Common myeloid progenitor, CD34-positive (primary cell): ENCODE measurements at regions not wholly inside any gene's neighbourhood (a gene's known extent, or its start where the extent isn't known, plus 50 kb on each side); places are given as distances from the start of the nearest gene placed in this dataset.

ENCODE experiments used
- CTCF ChIA-PET: fragments of 350-600 bp; sonication (Branson Sonifier 250); formaldehyde crosslinking; loops from one replicate; lab custom pipeline; 2021; ENCODE audit warnings: antibody characterized with exemption; lab: Charles Lee
- POLR2A ChIA-PET: fragments of 350-600 bp; sonication (Branson Sonifier 250); formaldehyde crosslinking; loops from one replicate; lab custom pipeline; 2021; ENCODE audit warnings: antibody characterized with exemption; lab: Charles Lee
- DNase-seq, 3 donors: peaks; one replicate each; pipeline versions ENCODE4 v3.0.0 to v3.0.0-alpha.2; 2013
- H3K27ac ChIP-seq, 2 experiments: 1 replicate in 1 of 2; 2 replicates in 1 of 2; pipeline ENCODE4 v1.7.0; 2013; ENCODE audit warnings: inconsistent platforms in 2 of 2, low read length in 2 of 2, mild to moderate bottlenecking in 2 of 2, low read depth in 1 of 2, moderate library complexity in 1 of 2; ENCODE audit not compliant: severe bottlenecking in 2 of 2, insufficient read depth in 1 of 2, poor library complexity in 1 of 2
- H3K27me3 ChIP-seq, 5 experiments: replicated peaks in 2 of 5; 1 replicate in 3 of 5; 2 replicates in 2 of 5; pipeline versions ENCODE4 v1.6.1 to v1.7.0; 2013; ENCODE audit warnings: low read length in 4 of 5, mild to moderate bottlenecking in 2 of 5, moderate library complexity in 2 of 5, inconsistent platforms in 1 of 5; ENCODE audit not compliant: insufficient read depth in 5 of 5, control insufficient read depth in 4 of 5
- H3K36me3 ChIP-seq, 4 experiments: 1 replicate in 2 of 4; 2 replicates in 2 of 4; pipeline versions ENCODE4 v1.6.1 to v1.7.0; 2013; ENCODE audit warnings: low read length in 3 of 4, control low read depth in 1 of 4, mild to moderate bottlenecking in 1 of 4; ENCODE audit not compliant: control insufficient read depth in 4 of 4, insufficient read depth in 4 of 4
- H3K4me1 ChIP-seq, 4 experiments: 1 replicate in 3 of 4; 2 replicates in 1 of 4; pipeline versions ENCODE4 v1.6.1 to v1.7.1; 2013; ENCODE audit warnings: low read length in 3 of 4, mild to moderate bottlenecking in 3 of 4, control low read depth in 1 of 4, inconsistent platforms in 1 of 4, moderate library complexity in 1 of 4; ENCODE audit not compliant: control insufficient read depth in 4 of 4, insufficient read depth in 4 of 4; ENCODE audit errors: control extremely low read depth in 1 of 4
- H3K4me3 ChIP-seq, 7 experiments: 1 replicate in 4 of 7; 2 replicates in 3 of 7; pipeline versions ENCODE4 v1.5.1 to v1.7.0; 2013; ENCODE audit warnings: mild to moderate bottlenecking in 7 of 7, low read length in 6 of 7, moderate library complexity in 6 of 7, inconsistent platforms in 2 of 7, low read depth in 2 of 7, control low read depth in 1 of 7; ENCODE audit not compliant: insufficient read depth in 4 of 7, control insufficient read depth in 1 of 7; ENCODE audit errors: extremely low read depth in 1 of 7
- H3K9me3 ChIP-seq, 5 experiments: 1 replicate in 4 of 5; 2 replicates in 1 of 5; pipeline versions ENCODE4 v1.6.1 to v1.7.1; 2013; ENCODE audit warnings: low read length in 4 of 5, mild to moderate bottlenecking in 2 of 5, inconsistent platforms in 1 of 5, low read depth in 1 of 5, moderate library complexity in 1 of 5; ENCODE audit not compliant: control insufficient read depth in 4 of 5, insufficient read depth in 2 of 5; ENCODE audit errors: control extremely low read depth in 1 of 5
- WGBS: methylation state at CpG from one replicate; pipeline ENCODE4 v1.1.5; 2013; ENCODE audit not compliant: insufficient coverage; 5-methylcytosine and 5-hydroxymethylcytosine counted together

DNA sequence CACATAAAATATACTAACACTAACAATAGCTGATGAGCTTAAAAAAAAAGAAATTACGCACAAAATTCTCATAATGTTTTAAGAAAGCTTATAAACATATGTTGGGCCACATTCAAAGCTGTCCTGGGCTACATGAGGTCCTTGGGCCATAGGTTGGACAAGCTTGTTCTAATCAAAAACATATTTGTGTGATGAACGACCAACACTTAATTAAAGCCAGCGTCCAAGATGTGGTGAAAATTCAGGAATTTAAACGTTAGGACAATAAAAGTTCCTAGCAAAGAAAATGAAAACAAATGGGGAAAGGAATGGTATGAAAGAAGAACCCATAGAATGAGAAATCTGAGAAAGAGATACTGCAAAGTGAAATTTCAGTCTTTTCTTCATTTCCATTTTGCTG, 429.6 kb upstream of the DMAC1 start:
- DNase-seq = no peak
- Histone ChIP-seq H3K4me3 (no peak overlapping the region), H3K4me1 (no peaks in the 10 kb centered on the region), H3K27me3 (no peaks in the 10 kb centered on the region), H3K9me3 (no peaks in the 10 kb centered on the region), H3K36me3 (no peaks in the 10 kb centered on the region), H3K27ac (no peak overlapping the region)
- ChIA-PET CTCF (no interaction called here), POLR2A (no interaction called here)
- WGBS = 100% methylated on average over 3 of the region's 4 CpGs

DNA sequence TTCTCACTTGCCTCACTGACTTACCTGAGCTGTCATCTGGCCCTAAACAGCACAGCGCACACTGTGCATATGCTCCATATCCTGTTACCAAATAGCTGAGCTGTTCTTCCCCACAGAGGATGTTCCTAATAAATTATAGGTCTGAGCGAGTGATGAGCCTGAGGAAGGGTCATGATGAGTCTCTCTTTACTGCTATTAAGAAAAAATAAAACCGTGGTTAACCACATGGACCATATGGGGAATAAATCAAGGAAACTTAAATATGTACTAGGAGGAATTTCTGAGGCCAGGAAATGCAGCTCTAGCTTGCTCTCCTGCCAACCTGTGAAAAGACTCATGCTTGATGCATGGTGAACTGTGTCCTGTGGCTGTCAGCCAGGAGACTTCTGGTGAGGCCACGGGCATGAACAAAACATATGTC, 424.8 kb upstream of the DMAC1 start:
- H3K4me3 ChIP-seq = no peak overlapping the region
- no peak overlapping the region for H3K27ac ChIP-seq
- H3K36me3 ChIP-seq = no peaks in the 10 kb centered on the region
- H3K27me3 ChIP-seq = no peaks in the 10 kb centered on the region
- ChIA-PET POLR2A (interaction anchor here (0.8 kb wide), 1 partner anchor 13 kb away, joined by 3 read pairs; no protein-coding TSS in a partner anchor), CTCF (no interaction called here)
- no peaks in the 10 kb centered on the region for H3K4me1 ChIP-seq
- DNase-seq = no peak
- WGBS = 71% methylated on average over 1 of the region's 4 CpGs
- no peaks in the 10 kb centered on the region for H3K9me3 ChIP-seq

DNA sequence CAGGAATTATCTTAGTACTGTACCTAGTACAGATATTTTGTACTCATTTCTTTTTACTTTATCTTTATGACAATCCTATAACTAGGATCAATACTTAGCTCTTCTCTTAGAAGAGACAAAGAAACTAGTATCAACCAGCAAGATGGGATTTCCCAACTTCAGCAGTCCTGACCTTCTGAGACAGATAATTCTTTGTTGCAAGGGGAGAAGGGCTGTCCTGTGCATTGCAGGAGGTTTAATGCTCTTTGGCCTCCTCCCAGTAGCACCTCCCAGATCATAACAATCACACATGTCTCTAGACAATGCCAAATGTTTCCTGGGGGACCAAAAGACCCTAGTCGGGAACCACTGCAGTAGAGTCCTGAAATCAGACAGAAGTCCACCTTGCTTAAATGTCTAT, 424.3 kb upstream of the DMAC1 start:
- WGBS = 100% methylated on average over 1 of the region's 1 CpG
- Histone ChIP-seq H3K36me3 (no peaks in the 10 kb centered on the region), H3K9me3 (no peaks in the 10 kb centered on the region), H3K4me3 (no peak overlapping the region), H3K4me1 (no peaks in the 10 kb centered on the region), H3K27me3 (no peaks in the 10 kb centered on the region), H3K27ac (no peak overlapping the region)
- CTCF ChIA-PET = no interaction called here
- POLR2A ChIA-PET = interaction anchor here (0.8 kb wide), 1 partner anchor 12 kb away, joined by 3 read pairs; no protein-coding TSS in a partner anchor
- no peak for DNase-seq

DNA sequence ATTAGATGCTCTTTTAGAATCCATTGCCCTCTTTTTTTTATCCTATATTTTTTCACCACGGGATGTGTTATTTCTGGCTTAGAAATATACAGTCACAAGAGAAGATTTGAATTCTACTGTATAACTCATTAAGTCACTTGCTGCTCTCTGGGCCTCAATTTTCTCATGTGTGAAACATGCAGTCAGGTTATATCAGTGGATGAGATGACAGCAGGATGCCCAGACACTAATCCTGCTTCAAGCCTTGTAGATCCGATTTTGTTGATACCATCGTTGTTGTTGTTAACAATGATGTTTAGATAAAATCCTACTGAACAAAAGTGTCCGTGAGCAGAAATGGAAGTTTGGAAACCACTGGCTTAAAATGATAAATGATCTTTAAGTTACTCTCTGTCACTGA, 421.9 kb upstream of the DMAC1 start:
- DNase-seq = no peak
- WGBS = 100% methylated on average over 3 of the region's 4 CpGs
- Histone ChIP-seq H3K27ac (no peak overlapping the region), H3K27me3 (no peaks in the 10 kb centered on the region), H3K4me1 (no peaks in the 10 kb centered on the region), H3K9me3 (peaks cover 0 to 3% (median 0%) of the 10 kb centered on the region in 5 experiments), H3K4me3 (no peak overlapping the region), H3K36me3 (no peaks in the 10 kb centered on the region)
- ChIA-PET CTCF (no interaction called here), POLR2A (no interaction called here)

DNA sequence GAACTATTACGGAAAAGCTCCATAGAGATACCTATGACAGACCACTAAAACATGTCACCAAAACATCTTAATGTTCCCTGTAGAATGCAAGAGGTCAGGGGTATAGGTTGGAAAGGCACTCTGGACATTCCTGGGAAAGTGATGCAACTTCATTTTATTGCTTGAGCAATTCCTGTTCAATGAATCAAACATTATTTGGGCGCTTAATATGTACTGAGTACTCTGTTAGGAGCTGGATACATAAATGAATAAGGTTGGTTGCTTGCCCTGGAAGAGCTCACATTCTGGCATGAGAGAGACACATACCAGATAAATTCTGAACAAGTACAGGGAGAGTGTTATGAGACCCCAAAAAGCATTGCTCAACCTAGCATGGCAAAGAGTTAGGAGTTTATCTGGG, 408.9 kb upstream of the DMAC1 start:
- no peak overlapping the region for H3K27ac ChIP-seq
- H3K9me3 ChIP-seq = no peaks in the 10 kb centered on the region
- no peaks in the 10 kb centered on the region for H3K36me3 ChIP-seq
- WGBS = 100% methylated on average over 1 of the region's 2 CpGs
- H3K27me3 ChIP-seq = peaks cover 0 to 18% (median 10%) of the 10 kb centered on the region in 5 experiments
- no peak for DNase-seq
- ChIA-PET CTCF (interaction anchor here (1.0 kb wide), 1 partner anchor 9 kb away, joined by 3 read pairs; no protein-coding TSS in a partner anchor), POLR2A (no interaction called here)
- H3K4me3 ChIP-seq = no peak overlapping the region
- H3K4me1 ChIP-seq = peaks cover 0 to 10% (median 4%) of the 10 kb centered on the region in 4 experiments

DNA sequence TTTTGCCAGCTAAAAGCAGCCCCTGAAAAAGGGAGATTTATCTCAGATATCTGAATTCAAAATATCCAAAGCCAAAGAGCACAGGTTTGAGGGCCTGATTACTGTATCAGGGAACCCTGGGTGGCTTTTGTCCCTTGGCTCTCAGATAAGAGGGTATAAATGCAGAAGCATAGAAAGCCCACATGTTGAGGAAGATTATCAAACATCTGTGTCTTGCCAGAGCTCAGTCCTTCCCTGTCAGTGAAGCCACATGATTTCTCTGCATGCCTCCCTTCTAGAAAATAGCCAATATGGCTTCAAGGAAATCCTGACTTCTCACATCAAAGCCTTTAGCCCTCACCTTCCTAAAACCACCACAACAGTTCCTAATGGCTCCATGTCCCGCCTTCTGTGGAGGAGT, 408.0 kb upstream of the DMAC1 start:
- peak; percentile 26 to 80 (median 65) for DNase-seq
- POLR2A ChIA-PET = no interaction called here
- CTCF ChIA-PET = no interaction called here
- H3K4me3 ChIP-seq = no peak overlapping the region
- H3K36me3 ChIP-seq = no peaks in the 10 kb centered on the region
- no CpG with 5 or more reads among the region's 1 CpG for WGBS
- peaks cover 0 to 10% (median 4%) of the 10 kb centered on the region in 4 experiments for H3K4me1 ChIP-seq
- H3K27me3 ChIP-seq = peaks cover 0 to 18% (median 10%) of the 10 kb centered on the region in 5 experiments
- no peaks in the 10 kb centered on the region for H3K9me3 ChIP-seq
- no peak overlapping the region for H3K27ac ChIP-seq

DNA sequence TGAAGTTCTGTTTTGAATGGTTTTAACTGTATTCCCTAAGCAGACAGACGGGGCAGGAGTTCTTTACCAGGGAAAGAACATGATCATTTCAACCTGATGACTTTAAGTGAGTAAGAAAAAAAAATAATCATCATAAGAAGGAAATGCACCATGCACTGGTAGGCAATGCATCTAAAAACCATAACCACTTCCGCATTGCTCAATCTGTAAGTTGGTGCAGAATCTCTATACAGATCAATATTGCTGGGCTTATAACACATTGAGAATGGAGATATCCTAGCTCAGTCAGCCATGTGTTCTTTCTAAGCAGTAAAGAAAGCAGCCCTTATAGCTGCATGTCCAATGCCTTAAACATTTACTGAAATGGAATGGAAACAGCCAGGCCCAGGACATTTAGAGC, 407.1 kb upstream of the DMAC1 start:
- H3K36me3 ChIP-seq = no peaks in the 10 kb centered on the region
- WGBS = 83% methylated on average over 1 of the region's 2 CpGs
- ChIA-PET POLR2A (no interaction called here), CTCF (no interaction called here)
- no peak overlapping the region for H3K4me3 ChIP-seq
- DNase-seq = peak in 2 of 3 donors; percentile 30 to 46
- H3K9me3 ChIP-seq = no peaks in the 10 kb centered on the region
- H3K27me3 ChIP-seq = peaks cover 0 to 18% (median 10%) of the 10 kb centered on the region in 5 experiments
- peaks cover 0 to 10% (median 4%) of the 10 kb centered on the region in 4 experiments for H3K4me1 ChIP-seq
- H3K27ac ChIP-seq = no peak overlapping the region
